ENCODE measurements at regions not wholly inside any gene's neighbourhood (a gene's known extent, or its start where the extent isn't known, plus 50 kb on each side); places are given as distances from the start of the nearest gene placed in this dataset.
A peak's percentile ranks its signal among the peaks of the same experiment; 100 is the strongest.
"Not testable (repeated sequence)": the region's sequence is repeated elsewhere in the genome, so short reads cannot be mapped to it uniquely, and the experiment has no call there.

- DNase-seq (ENCODE audit: low read depth in 2 of 2) = not testable (repeated sequence)
Measured at GRCh38 chr4:8976466-8977128, 105.0 kb upstream of the HMX1 start.

GRCh38 chr4:8972635-8973034, 101.0 kb upstream of the HMX1 start:
- not testable (repeated sequence) for DNase-seq (ENCODE audit: low read depth in 2 of 2)

- DNase-seq (ENCODE audit: low read depth in 2 of 2) = not testable (repeated sequence)
Measured at GRCh38 chr4:8965896-8966295, 94.3 kb upstream of the HMX1 start.

- DNase-seq (ENCODE audit: low read depth in 2 of 2) = not testable (repeated sequence)
Measured at GRCh38 chr4:8964201-8964788, 92.7 kb upstream of the HMX1 start.

- not testable (repeated sequence) for DNase-seq (ENCODE audit: low read depth in 2 of 2)
Measured at GRCh38 chr4:8963533-8963932, 91.9 kb upstream of the HMX1 start.

- DNase-seq (ENCODE audit: low read depth in 2 of 2) = peak; percentile 40 to 62
Measured at GRCh38 chr4:8961343-8961742, 89.7 kb upstream of the HMX1 start.

GRCh38 chr4:8959471-8959870, 87.8 kb upstream of the HMX1 start:
- not testable (repeated sequence) for DNase-seq (ENCODE audit: low read depth in 2 of 2)

- DNase-seq (ENCODE audit: low read depth in 2 of 2) = not testable (repeated sequence)
Measured at GRCh38 chr4:8954001-8954400, 82.4 kb upstream of the HMX1 start.

- DNase-seq (ENCODE audit: low read depth in 2 of 2) = not testable (repeated sequence)
Measured at GRCh38 chr4:8952791-8953190, 81.2 kb upstream of the HMX1 start.

GRCh38 chr4:8952109-8952508, 80.5 kb upstream of the HMX1 start:
- DNase-seq (ENCODE audit: low read depth in 2 of 2) = not testable (repeated sequence)

- not testable (repeated sequence) for DNase-seq (ENCODE audit: low read depth in 2 of 2)
Measured at GRCh38 chr4:8945506-8945905, 73.9 kb upstream of the HMX1 start.

- not testable (repeated sequence) for DNase-seq (ENCODE audit: low read depth in 2 of 2)
Measured at GRCh38 chr4:8943367-8943766, 71.7 kb upstream of the HMX1 start.

- not testable (repeated sequence) for DNase-seq (ENCODE audit: low read depth in 2 of 2)
Measured at GRCh38 chr4:8942088-8942487, 70.4 kb upstream of the HMX1 start.

GRCh38 chr4:8941492-8941805, 69.8 kb upstream of the HMX1 start:
- not testable (repeated sequence) for DNase-seq (ENCODE audit: low read depth in 2 of 2)

- DNase-seq (ENCODE audit: low read depth in 2 of 2) = no peak
Measured at GRCh38 chr4:8940792-8941491, 69.3 kb upstream of the HMX1 start.

- DNase-seq (ENCODE audit: low read depth in 2 of 2) = no peak
Measured at GRCh38 chr4:8939840-8940742, 68.5 kb upstream of the HMX1 start.

- no peak for DNase-seq (ENCODE audit: low read depth in 2 of 2)
Measured at GRCh38 chr4:8939160-8939839, 67.7 kb upstream of the HMX1 start.

GRCh38 chr4:8938623-8939022, 67.0 kb upstream of the HMX1 start:
- DNase-seq (ENCODE audit: low read depth in 2 of 2) = no peak

GRCh38 chr4:8938137-8938536, 66.5 kb upstream of the HMX1 start:
- DNase-seq (ENCODE audit: low read depth in 2 of 2) = no peak

- no peak for DNase-seq (ENCODE audit: low read depth in 2 of 2)
Measured at GRCh38 chr4:8932884-8933283, 61.2 kb upstream of the HMX1 start.

GRCh38 chr4:8928074-8928473, 56.4 kb upstream of the HMX1 start:
- no peak for DNase-seq (ENCODE audit: low read depth in 2 of 2)

GRCh38 chr4:8922481-8922880, 50.8 kb upstream of the HMX1 start:
- DNase-seq (ENCODE audit: low read depth in 2 of 2) = no peak
